ELF-1 (cell line): ENCODE measurements at regions not wholly inside any gene's neighbourhood (a gene's known extent, or its start where the extent isn't known, plus 50 kb on each side); places are given as distances from the start of the nearest gene placed in this dataset.
"Not testable (repeated sequence)": the region's sequence is repeated elsewhere in the genome, so short reads cannot be mapped to it uniquely, and the experiment has no call there.

ENCODE experiments used
- DNase-seq: peaks from one replicate; pipeline ENCODE4 v3.0.0-alpha.2; 2016; ENCODE audit warnings: low read depth, low spot score

- DNase-seq, result no peak
Measured at GRCh38 chr3:109656225-109656624, 318.9 kb upstream of the DPPA4 start.

DNA sequence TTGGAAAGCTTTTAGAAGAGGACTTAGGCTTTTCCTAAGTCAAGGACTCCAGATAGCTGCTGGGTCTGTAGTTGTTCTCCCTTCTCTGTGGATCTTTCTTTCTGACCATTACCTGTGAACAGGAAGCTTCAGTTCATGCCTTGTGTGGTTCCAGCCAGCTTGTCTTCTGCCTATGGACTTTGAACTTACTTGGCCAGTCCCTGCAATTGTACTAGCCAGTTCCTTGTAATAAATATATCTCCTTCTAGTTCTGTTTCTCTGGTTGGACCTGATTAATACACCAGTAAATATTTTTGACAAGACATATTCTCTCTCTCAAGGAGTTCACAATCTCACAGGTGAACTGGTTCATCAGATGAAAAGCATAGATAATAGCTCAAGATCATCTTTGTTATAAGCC, 341.3 kb upstream of the DPPA4 start:
- DNase-seq, result no peak

DNA sequence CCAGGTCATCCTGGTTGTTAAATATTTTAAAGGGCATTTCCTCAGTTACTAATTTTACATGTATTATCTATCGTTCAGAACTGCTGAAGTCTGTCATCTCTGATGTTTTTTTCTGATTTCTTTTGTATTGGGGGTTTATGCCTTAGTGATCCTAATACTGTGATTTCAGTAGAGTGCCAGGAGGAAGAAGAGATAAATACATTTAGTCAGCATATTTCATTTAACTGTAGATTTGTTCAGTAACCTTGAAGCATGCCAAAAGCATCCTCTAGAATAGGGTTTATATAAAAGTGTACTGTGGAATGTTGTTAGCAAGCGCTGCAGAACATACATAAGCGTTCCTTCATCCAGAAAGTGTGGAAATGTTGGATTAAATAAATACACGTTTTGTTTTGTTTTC, 342.3 kb upstream of the DPPA4 start:
- DNase-seq, result no peak

- DNase-seq, result no peak
Measured at GRCh38 chr3:109683746-109684145, 346.4 kb upstream of the DPPA4 start.

DNA sequence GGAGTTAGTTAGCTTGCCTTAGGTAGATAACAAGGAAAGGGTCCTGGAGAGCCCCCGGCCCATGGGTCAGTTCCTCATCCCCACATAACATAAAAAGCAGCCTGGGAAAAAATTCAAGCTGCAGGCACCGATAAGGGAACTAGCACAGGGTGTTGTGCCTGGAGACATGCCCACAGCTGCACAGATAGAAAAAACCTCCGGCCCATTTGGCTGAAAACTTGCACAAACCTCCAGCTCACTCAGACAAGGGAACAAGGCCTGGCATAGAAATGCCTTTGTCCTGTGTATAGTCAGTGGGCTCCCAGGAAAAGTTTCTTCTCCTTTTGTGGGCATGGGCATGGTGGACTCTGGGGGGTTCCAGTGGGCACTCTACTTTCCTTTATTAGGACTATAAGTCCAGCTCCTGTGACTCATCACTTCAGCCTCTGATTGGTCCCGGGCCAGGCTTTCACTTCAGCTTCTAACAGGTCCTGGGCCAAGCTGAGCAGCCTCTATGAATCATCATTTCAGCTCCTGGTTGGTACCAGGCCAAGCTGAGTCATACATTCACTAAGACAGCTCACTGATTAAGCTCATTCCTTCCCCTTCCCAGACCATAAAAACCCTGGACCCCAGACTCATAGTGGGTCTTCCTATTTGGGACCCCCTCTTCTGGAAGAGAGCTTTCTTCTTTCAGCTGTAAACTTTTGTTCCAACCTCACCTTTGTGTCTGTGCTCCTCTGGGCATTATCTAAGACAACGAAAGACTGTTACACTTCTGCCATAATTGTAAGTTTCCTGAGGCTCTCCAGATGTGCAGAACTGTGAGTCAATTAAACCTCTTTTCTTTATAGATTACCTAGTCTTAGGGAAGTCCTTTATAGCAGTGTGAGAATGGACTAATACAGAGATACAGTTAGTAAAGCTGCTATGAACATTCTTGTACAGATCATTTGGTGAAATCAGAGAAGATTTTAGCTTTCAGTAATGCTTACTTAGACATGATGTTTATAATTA, 348.0 kb upstream of the DPPA4 start:
- DNase-seq, result peak; percentile 55

DNA sequence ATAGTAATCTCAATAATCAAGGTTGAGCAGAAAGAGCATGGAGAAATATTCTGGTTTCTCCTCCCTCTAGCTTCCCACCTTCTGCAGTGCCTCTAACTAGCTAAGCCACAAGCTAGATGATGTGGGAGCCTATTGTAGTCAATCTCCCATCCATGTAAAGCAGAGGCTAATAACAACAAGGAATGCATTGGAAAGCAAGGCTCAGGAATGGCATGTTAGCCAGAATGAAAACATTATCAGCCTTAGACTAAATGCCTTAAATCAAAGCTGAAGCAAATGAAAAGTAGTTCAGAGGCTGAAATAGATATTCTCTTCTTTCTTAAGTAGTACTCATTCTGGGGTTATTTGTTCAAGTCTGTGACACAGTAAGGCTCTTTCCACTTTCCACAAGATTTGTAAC, 350.3 kb upstream of the DPPA4 start:
- DNase-seq, result no peak

DNA sequence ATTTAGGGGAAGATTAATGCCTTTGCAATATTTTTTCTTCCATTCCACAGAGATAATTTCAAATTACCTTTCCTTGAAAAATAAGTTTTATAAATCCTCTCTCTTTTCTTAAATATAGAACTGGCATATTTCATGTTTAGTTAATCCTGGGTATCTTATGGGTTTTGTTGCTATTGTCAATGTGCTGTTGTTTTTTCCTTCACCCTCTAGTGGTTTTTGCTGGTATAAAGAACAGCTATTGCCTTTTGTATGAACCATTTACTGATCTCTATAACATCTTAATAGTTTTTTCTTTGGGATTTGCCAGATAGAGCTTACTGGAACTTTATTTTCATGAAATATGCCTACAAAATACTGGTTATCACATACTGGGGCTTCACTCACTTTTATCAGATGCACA, 359.6 kb upstream of the DPPA4 start:
- DNase-seq, result no peak

GRCh38 chr3:109702252-109702651, 364.9 kb upstream of the DPPA4 start:
- no peak for DNase-seq

- DNase-seq, result no peak
Measured at GRCh38 chr3:109702976-109703375, 365.6 kb upstream of the DPPA4 start.

DNA sequence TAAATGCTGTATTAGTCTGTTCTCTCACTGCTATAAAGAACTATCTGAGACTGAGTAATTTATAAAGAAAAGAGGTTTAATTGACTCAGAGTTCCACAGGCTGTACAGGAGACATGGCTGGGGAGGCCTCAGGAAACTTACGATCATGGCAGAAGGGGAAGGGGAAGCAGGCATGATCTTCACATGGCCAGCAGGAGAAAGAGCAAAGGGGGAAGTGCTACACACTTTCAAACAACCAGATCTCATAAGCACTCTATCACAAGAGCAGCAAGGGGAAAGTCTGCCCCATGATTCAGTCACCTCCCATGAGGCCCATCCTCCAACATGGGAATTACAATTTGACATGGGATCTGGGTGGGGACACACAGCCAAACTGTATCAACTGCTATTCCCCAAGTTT, 367.8 kb upstream of the DPPA4 start:
- DNase-seq, result not testable (repeated sequence)

- no peak for DNase-seq
Measured at GRCh38 chr3:109707617-109708016, 370.3 kb upstream of the DPPA4 start.

GRCh38 chr3:109713288-109713687, 375.9 kb upstream of the DPPA4 start:
- no peak for DNase-seq

DNA sequence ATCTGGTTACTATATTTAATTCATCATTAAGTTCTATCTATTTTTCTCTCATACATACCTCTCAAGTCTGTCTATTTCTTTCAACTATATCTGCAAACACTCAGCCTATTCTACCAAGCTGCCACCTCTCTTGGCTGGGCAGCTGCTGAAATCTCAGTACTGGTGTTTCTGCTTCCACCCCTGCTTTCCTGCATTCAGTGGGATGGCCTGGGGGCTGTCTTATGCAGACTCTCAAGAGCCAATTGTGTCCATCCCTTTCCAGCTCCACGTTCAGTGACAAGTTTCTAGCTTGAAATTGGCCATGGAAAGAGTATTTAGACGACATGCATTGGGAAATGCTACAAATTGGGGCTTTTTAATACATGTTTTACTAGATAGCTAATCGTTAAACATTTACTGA, 378.4 kb upstream of the DPPA4 start:
- peak; percentile 8 for DNase-seq

DNA sequence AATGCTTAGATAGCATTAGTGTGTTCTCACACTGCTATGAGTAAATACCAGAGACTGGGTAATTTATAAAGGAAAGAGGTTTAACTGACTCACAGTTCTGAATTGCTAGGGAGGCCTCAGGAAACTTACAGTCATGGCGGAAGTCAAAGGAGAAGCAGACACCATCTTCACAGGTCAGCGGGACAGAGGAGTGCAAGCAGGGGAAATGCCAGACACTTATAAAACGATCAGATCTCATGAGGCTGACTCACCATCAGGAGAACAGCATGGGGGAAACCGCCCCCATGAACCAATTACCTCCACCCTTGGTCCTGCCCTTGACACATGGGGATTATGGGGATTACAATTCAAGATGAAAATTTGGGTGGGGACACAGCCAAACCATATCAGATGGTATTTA, 381.5 kb upstream of the DPPA4 start:
- DNase-seq, result no peak

- DNase-seq, result no peak
Measured at GRCh38 chr3:109728861-109729494, 391.6 kb upstream of the DPPA4 start.

DNA sequence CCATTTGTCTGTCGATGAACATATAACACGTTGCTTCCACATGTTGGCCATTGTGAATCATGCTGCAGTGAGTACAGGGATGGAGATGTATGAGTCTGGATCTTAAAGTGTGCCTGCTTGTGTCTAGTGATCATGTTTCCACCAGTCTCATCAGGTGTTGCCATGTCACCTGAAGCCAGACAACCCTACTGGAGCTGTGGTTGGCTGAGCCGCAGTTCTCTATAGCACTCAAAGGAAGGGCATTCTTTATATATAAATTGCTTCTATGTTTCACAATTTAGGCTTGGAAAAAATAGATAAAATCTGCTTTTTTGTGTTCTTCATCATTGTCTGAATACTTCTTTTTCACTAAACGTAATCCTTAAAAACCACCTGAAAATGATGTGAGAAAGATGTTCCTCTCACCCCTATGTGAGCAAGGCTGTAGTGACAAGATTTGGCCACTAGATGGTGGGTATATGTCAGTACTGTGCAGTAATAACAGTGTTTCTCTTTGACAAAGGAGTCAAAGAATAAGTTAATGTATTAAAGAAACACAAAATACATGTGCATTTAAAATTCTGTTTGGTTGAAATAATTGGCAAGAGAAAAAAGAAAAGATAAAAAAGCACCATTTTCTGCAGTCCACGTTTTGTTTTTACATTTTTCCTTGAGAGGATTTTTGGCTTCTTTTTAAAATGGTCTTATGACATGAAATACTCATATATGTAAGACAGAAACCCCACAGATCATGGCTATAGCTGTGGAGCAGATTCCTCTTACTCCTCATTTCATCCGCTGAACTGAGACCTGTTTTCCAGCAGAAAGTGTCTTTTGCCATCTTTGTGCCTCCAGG, 394.5 kb upstream of the DPPA4 start:
- DNase-seq, result no peak

DNA sequence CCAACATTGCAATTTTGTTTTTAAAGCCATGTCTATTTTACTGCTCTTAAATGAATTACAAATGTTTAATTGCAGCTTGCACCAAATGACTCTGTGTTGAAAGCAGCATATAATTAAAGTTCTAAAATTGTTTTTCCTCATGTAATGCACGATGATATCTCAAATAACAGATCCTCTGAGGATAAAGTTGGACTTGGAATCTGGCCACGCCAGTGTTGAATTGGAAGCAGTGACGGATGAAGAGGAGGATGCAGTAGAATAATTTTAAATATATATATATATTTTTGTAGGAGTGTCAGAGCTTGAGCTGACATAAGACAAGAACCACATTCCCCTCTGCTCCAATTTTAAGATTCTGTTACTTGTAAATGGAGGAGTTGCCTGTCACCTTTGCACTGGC, 406.6 kb upstream of the DPPA4 start:
- DNase-seq, result no peak

DNA sequence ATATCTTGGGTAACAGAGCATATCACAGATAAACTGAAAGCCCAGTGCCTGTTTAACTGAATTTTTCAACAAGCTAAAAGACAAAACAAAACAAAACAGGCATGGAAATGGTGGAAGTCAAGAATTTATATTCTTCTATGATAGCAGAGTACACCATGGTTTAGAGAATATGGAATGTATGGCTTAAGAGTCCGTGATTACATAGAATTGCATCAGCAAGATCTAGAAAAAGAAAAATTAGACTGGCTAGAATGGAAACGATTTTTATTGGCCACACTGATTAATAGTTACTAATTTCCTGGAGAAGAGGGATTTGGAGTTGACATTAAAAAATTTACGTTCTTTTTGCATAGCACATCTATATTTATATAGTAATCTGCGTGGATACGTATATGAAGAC, 435.2 kb upstream of the DPPA4 start:
- DNase-seq, result no peak

GRCh38 chr3:109774108-109774507, 436.8 kb upstream of the DPPA4 start:
- no peak for DNase-seq

DNA sequence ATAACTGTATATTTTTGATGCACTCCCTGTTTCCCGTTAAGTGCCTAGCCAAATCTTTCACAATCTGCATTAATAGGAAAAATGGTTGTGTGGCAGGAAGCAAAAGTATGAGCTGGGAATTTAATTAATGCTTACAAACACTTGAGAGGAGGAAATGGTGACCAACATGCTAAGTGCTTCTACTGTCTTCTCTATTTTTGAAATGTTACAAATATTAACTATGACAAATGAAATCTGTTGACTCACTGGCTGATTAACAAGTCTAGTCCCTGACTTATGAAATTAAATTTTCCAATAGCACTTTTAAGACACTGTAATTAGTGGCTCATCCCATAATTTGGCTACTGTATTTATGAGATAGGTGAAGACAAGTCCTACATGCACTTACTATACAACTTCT, 446.9 kb upstream of the DPPA4 start:
- no peak for DNase-seq

DNA sequence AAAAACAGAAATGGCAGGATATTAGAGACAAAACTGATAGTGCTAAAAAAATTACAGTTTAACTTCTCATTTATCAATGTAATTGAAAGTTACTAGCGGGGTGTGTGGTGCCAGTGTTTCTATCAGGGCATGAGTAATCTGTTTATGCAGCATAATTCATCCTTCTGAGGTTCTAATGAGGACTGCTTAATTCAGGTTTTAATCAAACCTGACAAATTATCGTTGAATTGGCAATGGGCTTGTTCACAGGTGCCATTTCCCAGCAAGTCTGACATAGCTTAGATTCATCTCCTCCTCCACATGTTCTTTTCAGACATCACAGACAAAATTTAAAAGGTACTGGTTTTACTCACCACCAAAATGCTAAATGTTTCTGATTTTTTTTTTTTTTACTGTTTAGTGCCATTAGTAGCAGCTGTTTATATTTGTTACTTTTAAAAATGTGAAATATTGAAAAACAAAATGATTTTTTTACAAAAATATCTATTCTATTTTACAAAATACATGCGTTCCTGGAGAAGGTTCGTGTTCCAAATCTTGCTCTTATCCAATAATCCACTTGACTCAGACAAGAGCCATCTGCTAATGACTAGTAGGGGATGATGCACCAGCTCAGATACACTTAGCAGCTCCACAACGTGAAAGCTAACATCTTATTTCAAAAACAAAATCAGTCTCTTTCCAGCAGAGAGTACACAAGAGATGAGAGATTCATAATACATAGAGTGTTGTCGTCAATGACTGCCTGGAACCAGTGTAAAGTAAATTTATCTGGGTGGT, 447.7 kb upstream of the DPPA4 start:
- no peak for DNase-seq
